ENCODE measurements at regions not wholly inside any gene's neighbourhood (a gene's known extent, or its start where the extent isn't known, plus 50 kb on each side); places are given as distances from the start of the nearest gene placed in this dataset.
A peak's percentile ranks its signal among the peaks of the same experiment; 100 is the strongest.

DNA sequence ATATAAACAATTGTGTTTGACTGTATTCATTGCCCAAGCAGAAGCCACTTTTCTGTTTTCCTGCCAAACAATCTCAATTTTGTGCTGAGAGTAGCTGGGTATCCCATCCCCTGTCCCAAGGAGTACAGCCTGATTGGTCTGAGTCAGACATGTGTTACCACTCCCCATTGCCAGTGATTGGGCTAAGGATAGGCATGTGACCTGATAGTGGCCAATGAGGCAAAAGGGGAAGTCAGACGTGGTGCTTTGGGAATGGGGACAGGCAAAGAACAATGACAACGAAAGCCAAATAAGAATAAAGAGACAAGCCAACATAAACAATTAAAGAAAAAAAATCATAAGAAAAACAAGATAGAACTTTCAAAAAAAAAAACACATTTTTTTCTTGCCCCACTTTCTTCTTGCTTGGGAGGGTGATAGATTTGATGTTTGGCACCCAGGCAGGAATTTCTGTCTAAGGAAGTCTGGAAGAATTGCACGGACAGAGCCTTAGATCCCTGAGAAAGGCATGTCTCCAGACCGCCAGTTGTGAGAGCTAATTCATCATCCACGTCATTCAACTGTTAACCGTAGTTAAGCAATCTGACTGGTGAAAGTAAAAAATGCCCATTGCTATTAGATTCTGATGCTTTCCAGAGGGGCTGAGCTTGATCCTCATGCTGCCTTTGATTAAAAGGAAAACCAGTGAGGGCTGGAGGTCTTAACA is 626.6 kb upstream of the TMEM132C start:
- no peak for DNase-seq

DNA sequence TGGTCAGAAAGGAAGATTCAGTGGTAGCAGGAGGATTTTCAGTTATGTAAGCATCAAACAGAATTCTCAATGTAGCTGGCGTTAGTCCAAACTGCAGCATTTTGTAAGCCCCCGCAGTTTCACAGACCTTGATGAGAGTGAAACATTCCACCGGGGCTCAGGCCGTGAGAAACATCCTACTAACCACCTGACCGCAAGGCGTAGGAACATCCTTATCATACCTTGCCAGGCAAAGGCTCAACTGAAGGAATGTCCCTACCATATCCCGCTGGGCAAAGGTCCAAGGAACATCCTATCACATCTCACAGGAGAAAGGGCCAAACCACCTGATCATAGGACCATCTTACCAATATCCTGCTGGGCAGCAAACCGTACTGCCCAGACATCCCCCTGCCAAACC is 624.8 kb upstream of the TMEM132C start:
- no peak for DNase-seq

DNA sequence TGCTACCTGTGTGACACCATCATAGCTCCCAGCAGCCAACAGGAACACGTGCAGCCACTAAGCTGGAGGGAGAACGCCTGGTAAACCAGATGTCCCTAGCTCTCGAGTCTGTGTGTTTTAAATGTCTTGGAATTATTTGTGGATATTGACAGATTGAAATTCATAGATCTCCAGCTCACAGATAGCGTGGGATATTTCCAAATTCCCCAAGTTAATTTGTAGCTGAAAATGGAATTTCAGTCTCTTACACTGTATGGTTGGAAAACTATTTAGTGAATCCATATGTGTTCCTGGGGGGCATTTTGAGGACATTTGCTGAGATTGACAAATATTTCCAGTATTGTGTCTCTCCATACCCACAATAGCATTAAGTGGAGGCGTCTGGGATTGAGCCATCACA is 618.6 kb upstream of the TMEM132C start:
- no peak for DNase-seq

DNA sequence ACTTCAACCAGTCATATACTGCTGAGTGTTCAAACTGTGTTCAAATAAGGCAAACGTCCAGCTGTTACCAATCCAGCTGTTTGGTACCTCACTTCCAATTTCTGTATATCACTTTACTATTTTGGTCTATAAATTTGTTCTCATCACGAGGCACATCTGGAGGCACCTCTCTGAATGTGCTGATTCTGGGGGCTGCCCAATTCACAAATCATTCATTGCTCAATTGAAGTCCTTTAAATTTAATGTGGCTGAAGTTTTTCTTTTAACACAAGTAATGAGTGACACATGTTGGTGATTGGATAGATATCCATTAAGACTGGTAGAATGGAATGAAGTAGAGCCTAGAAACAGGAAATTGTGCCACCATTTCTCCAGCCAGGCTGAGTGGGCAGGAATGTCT is 617.0 kb upstream of the TMEM132C start:
- no peak for DNase-seq

DNA sequence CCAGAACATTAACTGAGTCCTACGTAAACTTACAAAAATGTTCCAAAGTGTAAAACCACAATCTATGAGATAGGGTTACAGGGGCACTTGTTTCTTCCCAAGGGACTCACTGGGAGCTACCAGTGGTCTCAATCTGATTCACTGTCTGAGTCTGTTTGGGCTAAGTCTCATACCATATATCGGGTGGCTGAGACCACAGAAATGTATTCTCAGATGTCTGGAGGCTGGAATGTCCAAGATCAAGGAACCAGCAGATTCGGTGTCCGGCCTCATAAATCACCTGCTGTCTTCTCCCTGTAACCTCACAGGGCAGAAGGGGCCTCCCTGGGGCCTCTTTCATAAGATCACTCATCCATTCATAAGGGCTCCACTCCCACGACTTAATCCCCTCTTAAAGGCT is 616.3 kb upstream of the TMEM132C start:
- DNase-seq: no peak

DNA sequence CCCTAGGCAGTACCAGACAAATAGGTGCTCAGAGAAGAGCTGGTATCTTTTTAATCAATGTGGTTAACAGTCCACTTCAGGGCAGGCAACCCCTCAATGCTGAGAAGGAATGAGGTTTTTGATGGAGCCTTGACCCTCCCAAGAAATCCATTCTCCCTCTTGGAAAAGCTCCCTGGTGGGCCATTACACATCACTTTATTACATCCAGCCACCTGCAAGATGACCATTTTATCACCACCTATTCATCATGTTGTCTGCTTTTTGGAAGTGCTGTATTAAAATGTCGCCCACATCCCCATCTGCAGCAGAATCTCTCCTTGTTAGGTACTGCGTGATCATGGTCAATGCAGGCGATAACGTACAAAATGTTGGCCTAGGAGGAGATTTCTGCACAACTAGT is 614.7 kb upstream of the TMEM132C start:
- no peak for DNase-seq

DNA sequence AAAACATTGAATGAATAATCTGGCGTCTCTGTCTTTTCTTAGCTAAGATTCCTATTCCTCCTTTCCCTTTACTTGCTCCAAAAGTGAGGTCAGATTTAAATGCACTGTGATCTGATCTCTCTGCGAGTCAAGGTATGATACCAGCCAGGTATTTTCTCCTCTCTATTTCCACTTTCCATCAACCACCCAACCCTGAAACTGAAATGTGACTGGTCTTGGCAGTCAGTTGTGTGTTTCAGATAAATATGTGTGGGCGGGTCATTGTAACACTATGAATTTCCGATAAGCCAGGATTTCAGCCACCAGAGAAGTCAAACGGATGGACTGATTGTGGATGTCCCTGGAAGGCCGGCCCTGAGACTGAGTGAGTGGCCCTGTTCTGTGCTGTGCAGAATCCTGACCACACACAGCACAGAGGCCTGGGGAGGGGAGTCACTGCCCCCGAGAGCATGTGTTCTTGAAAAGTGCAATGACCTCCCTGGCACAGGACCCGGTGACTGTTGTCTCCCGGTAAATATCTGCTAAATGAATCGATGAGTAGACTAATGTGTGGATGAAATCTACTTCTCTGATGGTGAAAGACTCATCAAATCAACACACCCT is 612.5 kb upstream of the TMEM132C start:
- no peak for DNase-seq

DNA sequence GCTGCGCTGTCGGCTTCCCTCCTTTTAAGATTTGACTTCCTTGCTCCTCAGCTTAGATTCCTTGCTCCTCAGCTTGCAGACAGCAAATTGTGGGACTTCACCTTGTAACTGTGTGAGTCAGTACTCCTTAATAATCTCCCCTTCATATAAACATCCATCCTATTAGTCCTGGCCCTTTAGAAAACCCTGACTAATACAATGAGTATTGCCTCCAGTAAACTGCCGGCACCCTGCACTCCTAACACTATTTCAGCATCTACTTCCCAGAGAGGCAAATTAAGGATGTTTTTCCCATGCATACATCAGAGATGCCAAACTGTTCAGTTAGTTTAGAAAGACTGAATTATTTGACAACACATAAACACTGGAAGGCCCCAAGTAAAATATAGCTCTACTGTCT is 611.3 kb upstream of the TMEM132C start:
- DNase-seq: no peak

DNA sequence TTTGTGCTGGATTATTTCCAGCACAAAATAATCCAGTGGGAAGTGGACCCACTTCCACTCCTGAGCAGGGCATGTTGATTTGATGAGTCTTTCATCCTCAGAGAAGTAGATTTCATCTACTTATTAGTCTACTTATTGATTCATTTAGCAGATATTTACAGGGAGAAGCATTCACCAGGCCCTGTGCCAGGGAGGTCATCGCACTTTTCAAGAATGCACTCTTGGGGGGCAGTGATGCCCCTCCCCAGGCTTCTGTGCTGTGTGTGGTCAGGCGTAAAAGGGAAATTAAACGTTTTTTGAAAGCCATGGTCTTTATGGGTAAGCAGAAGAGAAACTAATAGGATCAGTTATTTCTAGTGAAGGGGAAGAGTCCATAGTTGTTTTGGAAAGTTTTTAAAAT is 610.7 kb upstream of the TMEM132C start:
- no peak for DNase-seq

DNA sequence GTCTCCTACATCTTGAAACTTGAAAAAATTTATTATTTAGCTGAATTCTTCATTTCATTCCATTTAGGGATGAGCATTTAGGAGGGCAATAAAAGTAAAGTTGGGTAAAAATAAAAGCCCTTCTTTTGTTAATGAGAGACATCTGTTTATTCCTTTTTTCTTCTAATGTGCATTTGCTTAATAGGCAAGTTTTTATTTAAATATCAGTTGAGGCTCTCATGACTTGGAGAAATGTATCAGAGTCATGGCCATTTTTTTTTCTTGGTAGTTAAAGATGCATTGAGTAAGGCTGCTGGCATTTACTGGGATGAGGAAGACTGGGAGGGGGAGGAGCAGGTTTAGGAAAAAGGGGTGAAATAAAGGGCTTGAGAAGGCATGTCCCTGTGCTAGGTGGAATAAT is 609.9 kb upstream of the TMEM132C start:
- no peak for DNase-seq

DNA sequence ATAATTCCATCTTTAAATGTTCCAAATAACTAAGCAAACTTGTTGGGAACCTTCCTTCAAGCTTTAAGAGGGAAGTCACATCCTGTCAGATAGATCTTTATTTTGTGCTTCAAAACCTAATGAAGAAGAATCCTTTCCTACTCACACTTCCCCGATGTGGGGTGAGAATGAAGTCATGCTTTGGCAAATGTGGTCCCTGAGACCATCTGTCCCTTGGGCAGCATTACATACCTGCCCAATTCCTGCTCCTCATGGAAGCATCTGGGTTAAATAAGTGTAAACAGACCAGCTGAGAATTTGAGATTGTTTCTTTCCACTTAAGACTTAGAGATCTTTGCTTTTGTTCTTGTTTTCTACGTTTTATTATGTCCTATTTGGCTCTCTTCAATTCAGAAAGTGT is 606.0 kb upstream of the TMEM132C start:
- no peak for DNase-seq

DNA sequence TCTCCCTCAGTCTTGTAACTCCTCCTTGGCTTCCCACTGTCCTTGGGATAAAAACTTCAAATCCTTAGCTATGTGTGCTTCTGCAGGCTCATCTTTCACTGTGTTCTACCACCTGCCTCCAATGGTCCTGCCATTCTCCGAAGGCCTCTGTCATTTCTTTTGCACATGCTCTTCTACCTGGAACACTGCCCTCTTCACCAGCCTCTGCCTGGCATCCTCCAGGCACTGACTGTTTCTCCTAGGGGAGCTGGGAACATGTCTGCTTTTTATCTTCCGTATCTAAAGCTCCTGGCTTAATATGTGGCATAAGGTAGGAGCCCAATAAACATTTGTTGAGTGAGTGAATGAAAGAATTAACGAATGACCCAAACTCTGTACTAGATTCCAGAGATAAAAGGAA is 603.3 kb upstream of the TMEM132C start:
- DNase-seq: no peak

DNA sequence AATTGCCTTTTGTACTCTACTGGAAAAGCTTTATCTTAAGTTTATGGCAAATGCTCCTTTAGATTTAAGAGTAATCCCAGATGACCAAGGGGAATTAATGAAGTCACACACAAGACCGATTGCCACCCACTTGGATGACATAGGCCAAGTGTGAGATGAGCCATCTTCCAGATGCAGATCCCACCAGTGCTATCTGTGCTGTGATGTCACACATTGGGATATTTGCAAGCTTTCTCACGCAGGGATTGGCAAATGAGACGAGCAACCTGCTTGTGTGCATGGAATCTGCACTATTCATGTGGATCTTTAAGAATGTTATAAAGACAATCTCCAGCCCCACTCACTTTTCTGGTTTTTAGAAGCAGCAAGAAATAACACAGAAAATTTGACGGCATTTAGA is 602.1 kb upstream of the TMEM132C start:
- no peak for DNase-seq

DNA sequence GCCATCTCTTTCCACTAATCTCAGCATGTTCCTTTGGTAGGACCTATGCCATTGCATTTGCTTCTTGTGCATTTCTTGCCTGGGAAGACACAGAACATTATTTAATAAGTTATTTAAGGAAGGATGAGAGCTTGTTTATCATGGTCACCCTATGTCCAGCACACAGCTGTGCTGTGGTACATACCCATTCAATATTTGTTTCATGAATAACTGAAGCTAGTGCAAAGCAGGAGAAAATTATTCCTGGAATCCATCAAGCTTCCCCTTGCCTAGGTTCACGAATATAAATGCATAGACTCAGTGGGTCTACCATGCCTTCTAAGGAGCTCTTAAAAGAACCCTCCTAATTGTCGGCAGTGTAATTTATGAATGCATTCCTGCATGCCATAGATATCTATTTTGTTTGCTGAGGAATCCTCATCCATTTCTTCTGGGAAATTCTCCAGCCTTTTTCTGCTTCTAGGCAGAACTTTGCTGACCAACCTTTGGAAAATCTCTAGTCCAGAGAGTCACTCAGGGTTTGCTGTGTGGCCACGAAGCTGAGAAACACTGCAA is 599.8 kb upstream of the TMEM132C start:
- DNase-seq: no peak

DNA sequence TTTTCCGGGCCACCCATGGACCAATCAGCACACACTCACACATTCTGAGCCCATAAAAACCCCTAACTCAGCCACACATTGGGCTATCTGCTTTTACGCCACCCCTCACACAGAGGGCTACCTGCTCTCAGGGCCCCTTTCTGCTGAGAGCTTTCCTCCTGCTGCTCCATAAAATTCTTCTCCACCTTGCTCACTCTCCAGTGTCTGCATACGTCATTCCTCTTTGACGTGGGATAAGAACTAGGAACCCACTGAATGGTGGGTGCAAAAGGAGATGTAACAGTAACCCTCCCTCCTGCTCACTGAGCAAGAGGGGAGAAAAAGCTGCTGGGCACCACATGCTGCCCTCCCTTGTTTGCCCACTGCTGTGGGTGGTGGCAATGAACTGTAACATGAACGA is 596.7 kb upstream of the TMEM132C start:
- no peak for DNase-seq

DNA sequence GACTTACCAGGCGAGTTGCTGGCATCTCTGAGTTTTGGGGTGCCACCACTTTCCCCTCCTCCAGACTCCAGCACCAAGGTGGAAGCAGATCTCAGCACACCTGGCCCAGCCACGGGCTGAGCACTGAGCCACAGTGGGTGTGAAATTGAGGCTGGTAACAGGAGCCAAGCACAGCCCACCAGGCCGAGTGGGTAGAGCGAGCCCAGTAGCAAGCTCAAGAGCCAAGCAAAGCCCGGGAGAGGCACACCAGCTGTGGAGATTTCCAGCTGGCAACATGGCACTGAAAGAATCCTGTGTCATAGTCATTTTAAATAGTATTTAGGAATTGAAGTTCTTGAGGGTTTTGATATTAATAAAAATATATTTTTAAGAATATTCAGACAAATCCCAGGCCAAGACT is 596.2 kb upstream of the TMEM132C start:
- DNase-seq: no peak

DNA sequence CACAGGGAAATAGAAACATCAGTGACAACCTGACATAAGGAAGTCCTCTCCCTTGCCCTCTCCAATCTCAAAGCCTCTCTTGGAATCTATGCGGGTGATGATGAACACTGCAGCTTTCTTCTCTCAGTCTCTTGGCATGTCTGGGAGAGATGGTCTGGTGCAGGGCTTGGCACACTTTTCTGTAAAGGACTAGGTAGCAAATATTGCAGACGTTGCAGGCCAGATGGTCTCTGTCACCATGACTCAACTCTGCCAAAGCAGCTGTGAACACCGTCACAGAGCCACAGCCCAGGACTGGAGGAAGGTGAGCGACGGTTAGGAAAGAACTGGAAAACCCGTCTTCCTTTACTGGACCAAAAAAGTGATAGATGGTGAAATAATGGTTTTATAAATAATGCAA is 591.0 kb upstream of the TMEM132C start:
- no peak for DNase-seq

DNA sequence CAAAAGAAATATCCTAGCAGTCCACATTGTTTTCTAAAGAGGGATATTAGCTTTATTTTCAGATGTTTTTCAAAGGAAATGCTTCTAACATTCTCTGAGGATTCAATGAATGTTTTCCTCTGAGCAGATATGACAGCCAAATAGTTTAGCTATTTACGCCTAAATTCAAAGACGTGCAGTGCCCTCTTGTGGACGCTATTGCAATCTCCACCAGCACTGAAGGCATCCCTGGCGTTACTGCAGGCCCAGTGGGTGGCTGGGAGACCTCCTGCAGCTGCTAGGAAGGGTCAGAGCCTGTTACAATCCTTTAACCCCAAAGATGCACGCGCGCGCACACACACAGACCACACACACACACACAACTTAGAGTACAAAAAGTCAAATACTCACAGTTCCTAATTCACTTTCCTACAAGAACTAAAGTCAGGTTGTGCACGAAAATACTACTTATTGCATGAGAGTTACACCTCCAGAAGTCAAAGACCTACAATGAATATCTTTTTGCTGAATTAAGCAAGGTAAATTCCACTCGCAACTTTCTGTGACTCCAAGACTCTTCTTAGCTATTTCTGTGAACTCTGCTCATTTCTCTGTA is 589.3 kb upstream of the TMEM132C start:
- DNase-seq: peak; percentile 76

DNA sequence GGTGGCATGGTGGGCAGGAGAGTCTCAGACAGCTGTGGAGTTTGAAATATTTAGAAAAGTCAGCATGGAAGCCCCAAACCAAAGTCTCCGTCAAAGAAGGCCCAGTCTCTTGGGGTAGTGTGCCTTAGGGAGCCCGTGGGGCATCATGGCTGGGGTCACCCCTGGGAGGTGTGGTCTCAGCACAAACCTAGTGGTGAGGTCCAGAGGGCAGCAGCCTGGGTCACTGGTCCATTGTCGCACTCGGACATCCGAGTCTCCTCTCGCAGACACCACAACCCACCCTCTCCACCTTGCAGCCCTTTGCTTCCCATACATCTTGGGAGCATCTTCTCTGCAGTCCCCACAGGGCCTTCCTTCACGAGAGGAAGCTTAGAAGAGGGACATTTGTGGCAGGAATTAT is 588.0 kb upstream of the TMEM132C start:
- no peak for DNase-seq

DNA sequence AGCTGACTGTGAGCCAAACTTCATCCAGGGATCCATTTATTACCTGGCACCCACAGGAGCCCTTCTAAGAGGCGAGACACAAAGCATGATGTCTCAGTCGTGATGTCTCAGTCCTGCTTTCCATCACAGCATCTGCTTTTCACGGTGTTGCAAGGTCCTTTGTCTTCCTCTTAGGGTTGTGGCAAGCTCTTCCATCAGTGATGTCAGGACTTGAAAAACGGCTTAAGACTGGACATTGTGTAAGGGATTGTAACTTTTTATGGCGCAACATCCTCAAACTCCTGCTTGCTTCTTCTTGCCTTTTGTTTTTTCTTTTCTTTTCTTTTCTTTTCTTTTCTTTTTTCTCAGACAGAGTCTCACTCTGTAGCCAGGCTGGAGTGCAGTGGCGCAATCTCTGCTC is 586.5 kb upstream of the TMEM132C start:
- DNase-seq: no peak

DNA sequence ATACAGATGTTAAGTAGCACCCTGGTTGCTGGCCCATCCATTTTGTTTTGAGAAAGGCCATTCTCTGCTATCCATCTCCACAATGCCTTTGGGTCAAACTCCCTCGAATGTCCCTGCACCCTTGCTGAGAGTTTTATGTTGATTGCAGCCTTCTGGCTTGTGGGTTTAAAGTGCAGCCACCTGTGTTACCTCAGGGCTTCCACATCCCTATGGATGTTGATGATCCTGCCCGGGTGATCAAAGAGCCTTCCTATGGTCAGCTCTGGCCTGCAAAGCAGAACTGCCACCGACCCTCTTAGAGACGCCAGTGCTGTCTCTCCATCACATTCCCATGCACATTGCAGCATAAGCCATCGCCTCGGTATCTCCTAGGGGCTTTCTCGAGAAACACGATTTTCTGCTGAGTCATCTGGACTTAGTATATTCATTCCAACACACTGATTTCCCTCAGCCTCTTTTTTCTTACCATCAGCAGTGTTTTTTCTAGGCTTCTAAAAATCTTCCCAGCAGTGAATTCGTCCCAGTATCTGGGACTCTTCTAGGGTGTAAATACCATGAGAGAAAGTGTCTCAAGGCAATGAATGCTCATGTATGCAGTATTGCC is 585.7 kb upstream of the TMEM132C start:
- no peak for DNase-seq

DNA sequence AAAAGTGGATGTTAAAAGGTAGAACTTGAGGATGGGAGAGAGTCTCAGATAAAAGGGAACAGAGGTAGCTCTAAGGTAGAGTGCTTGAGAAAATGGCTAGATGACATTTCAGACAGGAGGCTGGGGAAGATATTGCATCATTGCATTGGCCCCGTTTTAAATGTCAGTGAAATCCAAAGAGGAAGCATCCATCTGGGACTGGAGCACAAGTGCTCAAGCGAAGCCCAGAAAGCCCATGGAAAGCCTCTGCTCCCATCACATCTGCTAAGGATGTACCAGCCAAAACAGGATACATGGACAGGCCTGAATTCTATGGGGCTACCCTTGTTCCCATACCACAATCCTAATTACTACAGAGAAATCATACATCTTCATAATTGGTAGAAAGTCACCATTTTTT is 581.5 kb upstream of the TMEM132C start:
- peak; percentile 16 for DNase-seq

DNA sequence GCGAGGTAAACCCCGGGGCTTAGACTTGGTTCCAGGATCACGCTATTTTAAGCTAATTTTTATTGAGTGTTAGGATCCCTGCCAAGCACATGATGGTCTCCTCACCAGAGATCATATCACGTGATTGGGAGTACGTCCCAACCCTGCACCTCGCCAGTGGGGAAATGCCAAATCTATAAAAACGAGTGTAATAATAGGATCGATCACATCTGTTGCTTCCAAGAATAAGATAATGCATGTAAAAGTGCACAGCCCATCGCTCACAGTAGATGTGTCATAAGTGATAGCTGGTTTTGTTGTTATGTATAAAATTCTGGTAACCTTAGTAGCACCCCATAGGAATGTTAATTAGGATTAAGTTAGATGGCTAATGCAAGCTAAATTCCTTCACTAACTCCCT is 581.0 kb upstream of the TMEM132C start:
- DNase-seq: peak; percentile 18

DNA sequence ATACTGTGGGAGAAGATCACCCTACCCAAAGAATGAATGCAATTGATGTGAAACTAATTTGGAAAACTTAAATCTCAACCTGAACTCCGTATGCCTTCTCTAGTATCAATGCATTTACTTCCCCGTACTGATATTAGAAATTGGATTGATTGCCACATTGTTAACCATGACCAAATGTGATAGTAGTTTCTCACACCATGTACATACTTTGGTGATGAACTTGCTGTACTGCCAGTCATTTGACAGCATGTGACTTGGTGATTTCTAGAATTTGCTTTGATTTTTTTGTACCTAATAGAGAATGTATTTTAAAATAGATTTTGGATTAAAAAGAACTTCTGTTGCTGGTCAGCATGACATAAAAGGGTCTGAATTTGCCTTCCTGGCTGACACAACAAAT is 579.8 kb upstream of the TMEM132C start:
- no peak for DNase-seq

All from retina (tissue), 1 donor.